ENCODE measurements at regions not wholly inside any gene's neighbourhood (a gene's known extent, or its start where the extent isn't known, plus 50 kb on each side); places are given as distances from the start of the nearest gene placed in this dataset.

DNA sequence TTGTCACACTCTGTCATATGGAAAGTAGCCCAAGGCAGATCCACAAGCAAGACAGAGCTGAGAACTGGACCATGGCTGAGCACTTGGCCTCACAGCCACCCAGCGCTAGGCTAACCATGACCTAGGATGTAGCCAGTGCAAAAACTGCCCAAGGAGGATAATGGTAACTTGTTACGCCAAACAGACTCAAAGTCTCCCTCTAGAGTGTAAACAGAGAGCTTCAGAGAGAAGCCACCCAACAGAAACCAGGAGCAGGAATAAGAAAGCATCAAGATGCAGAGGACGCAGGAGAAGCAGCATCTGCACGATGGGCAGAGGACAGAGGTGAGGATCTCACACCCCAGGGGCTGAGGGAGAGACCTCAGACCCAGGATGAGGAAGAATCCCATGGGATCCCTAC, 97.9 kb downstream of the RCN1 start:
- peaks cover 10 to 15% of the 10 kb centered on the region in 2 donors for H3K27me3 Mint-ChIP-seq
- no peaks in the 10 kb centered on the region for H3K36me3 Mint-ChIP-seq
- ChIA-PET CTCF (no interaction called here), POLR2A (no interaction called here)
- Histone ChIP-seq H3K36me3 (ENCODE audit: control insufficient read depth in 2 of 2, extremely low read depth in 1 of 2, insufficient read depth in 1 of 2, low read length in 1 of 2) (no peaks in the 10 kb centered on the region), H3K27ac (ENCODE audit: low read length) (no peak overlapping the region), H3K4me3 (ENCODE audit: control insufficient read depth in 1 of 2, extremely low read depth in 1 of 2, low read length in 1 of 2) (no peak overlapping the region), H3K27me3 (replicated peaks in 1 of 2; ENCODE audit: control insufficient read depth in 2 of 2, extremely low read depth in 1 of 2, insufficient read depth in 2 of 2, low read length in 1 of 2) (peaks cover 0 to 14% of the 10 kb centered on the region in 2 experiments), H3K4me1 (ENCODE audit: control insufficient read depth in 1 of 2, extremely low read depth in 1 of 2, insufficient read depth in 2 of 2, low read length in 2 of 2) (no peaks in the 10 kb centered on the region), H3K9me3 (no peaks in the 10 kb centered on the region)
- H3K4me3 Mint-ChIP-seq: no peak overlapping the region
- H3K9me3 Mint-ChIP-seq: no peaks in the 10 kb centered on the region
- ATAC-seq (replicated peaks in 1 of 4) (no peak), DNase-seq (no peak)
- no peaks in the 10 kb centered on the region for H3K4me1 Mint-ChIP-seq
- WGBS (ENCODE audit: insufficient coverage): 80% methylated on average over 2 of the region's 4 CpGs
- no peak overlapping the region for H3K27ac Mint-ChIP-seq

DNA sequence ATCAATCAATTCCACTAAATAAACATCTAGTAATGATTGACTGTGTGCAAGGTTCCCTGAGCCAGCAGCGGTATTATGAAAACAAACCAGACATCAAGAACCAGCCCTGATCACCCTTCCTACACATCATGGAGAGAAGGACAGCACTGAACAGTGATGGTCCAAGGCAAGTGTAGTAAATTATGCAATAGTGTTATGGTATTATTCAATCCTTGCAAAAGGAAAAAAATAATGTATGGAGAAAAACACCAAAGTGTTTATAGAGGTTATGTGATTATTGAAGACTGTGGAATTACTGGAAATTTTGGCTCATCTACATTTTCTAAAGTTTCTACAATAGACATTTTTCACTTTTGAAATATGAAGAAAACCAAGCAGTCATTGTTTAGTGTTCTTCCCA, 105.3 kb downstream of the RCN1 start:
- no peaks in the 10 kb centered on the region for H3K27me3 ChIP-seq (replicated peaks in 1 of 2; ENCODE audit: control insufficient read depth in 2 of 2, extremely low read depth in 1 of 2, insufficient read depth in 2 of 2, low read length in 1 of 2)
- H3K9me3 ChIP-seq: no peaks in the 10 kb centered on the region

DNA sequence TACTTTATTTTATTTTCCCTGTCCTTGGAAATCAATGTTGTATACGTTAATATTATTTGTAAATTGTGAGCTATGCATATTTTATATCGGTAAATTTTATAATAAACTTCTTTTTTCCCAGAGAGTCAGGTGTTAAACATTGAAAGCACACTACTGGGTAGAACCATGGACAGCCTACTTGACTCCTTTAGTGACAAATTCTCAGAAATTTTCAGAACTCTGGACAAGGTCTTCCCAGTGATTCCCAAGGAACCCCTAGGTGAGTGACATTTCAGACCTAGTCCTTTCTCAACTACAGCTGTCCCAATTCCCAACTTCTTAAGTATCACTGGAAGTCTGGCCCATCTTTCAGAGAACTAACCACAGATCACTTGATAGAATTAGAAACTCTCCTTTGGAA, 107.2 kb downstream of the RCN1 start:
- Histone ChIP-seq H3K27ac (ENCODE audit: low read length) (no peak overlapping the region), H3K27me3 (replicated peaks in 1 of 2; ENCODE audit: control insufficient read depth in 2 of 2, extremely low read depth in 1 of 2, insufficient read depth in 2 of 2, low read length in 1 of 2) (no peaks in the 10 kb centered on the region), H3K36me3 (ENCODE audit: control insufficient read depth in 2 of 2, extremely low read depth in 1 of 2, insufficient read depth in 1 of 2, low read length in 1 of 2) (no peaks in the 10 kb centered on the region), H3K4me3 (ENCODE audit: control insufficient read depth in 1 of 2, extremely low read depth in 1 of 2, low read length in 1 of 2) (no peak overlapping the region), H3K4me1 (ENCODE audit: control insufficient read depth in 1 of 2, extremely low read depth in 1 of 2, insufficient read depth in 2 of 2, low read length in 2 of 2) (no peaks in the 10 kb centered on the region), H3K9me3 (no peaks in the 10 kb centered on the region)
- no CpG with 5 or more reads among the region's 2 CpGs for WGBS (ENCODE audit: insufficient coverage)
- ChIA-PET CTCF (no interaction called here), POLR2A (no interaction called here)
- Mint-ChIP-seq H3K27me3 (peaks cover 11 to 23% of the 10 kb centered on the region in 2 donors), H3K4me3 (no peak overlapping the region), H3K9me3 (no peaks in the 10 kb centered on the region), H3K36me3 (no peaks in the 10 kb centered on the region), H3K27ac (no peak overlapping the region), H3K4me1 (no peaks in the 10 kb centered on the region)
- ATAC-seq (replicated peaks in 1 of 4): no peak
- no peak for DNase-seq

More for the DNA sequence above, 105.3 kb downstream of the RCN1 start:
- Mint-ChIP-seq H3K9me3 (no peaks in the 10 kb centered on the region), H3K27ac (no peak overlapping the region), H3K36me3 (no peaks in the 10 kb centered on the region), H3K4me1 (no peaks in the 10 kb centered on the region), H3K27me3 (peaks cover 11 to 26% of the 10 kb centered on the region in 2 donors), H3K4me3 (no peak overlapping the region)
- no peak overlapping the region for H3K4me3 ChIP-seq (ENCODE audit: control insufficient read depth in 1 of 2, extremely low read depth in 1 of 2, low read length in 1 of 2)
- ATAC-seq (replicated peaks in 1 of 4) (no peak), DNase-seq (no peak)
- no CpG with 5 or more reads among the region's 1 CpG for WGBS (ENCODE audit: insufficient coverage)
- CTCF ChIA-PET: no interaction called here
- H3K36me3 ChIP-seq (ENCODE audit: control insufficient read depth in 2 of 2, extremely low read depth in 1 of 2, insufficient read depth in 1 of 2, low read length in 1 of 2): no peaks in the 10 kb centered on the region
- POLR2A ChIA-PET: no interaction called here
- H3K4me1 ChIP-seq (ENCODE audit: control insufficient read depth in 1 of 2, extremely low read depth in 1 of 2, insufficient read depth in 2 of 2, low read length in 2 of 2): no peaks in the 10 kb centered on the region
- no peak overlapping the region for H3K27ac ChIP-seq (ENCODE audit: low read length)

DNA sequence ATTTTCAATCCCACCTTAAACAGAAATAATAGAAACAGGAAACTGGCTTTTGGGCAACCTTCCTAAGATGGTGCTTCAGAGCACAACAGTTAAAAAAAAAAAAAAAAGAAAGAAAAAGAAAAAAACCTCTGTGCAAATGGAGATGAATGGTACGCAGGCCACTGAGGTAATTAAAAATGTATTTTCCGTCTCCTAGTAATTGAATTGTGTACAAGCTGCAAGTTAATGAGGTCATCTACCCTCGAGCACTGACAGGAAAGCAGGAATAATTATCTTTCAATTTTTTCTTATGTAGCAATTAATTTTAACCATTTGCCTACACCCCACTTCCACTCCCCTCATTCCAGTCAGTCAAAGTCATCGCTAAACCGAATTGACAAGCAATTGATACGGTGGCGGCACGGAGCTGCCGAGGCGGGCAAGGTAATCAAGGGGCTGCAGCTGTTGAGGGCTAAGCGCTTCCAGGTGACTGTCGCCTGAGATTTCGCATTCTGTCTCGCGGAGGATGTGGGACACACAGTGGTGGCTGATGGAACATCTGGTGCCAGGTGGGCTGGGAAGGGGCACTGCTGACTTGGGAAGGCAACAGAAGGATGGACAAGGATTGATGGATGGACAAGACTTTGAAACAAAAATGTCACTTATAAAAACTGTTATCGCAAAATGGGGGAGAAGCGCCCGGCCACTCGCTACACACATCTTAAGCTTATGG, 109.4 kb downstream of the RCN1 start:
- Histone ChIP-seq H3K27me3 (replicated peaks in 1 of 2; ENCODE audit: control insufficient read depth in 2 of 2, extremely low read depth in 1 of 2, insufficient read depth in 2 of 2, low read length in 1 of 2) (no peaks in the 10 kb centered on the region), H3K36me3 (ENCODE audit: control insufficient read depth in 2 of 2, extremely low read depth in 1 of 2, insufficient read depth in 1 of 2, low read length in 1 of 2) (no peaks in the 10 kb centered on the region), H3K4me3 (ENCODE audit: control insufficient read depth in 1 of 2, extremely low read depth in 1 of 2, low read length in 1 of 2) (no peak overlapping the region), H3K4me1 (ENCODE audit: control insufficient read depth in 1 of 2, extremely low read depth in 1 of 2, insufficient read depth in 2 of 2, low read length in 2 of 2) (no peaks in the 10 kb centered on the region), H3K9me3 (no peaks in the 10 kb centered on the region), H3K27ac (ENCODE audit: low read length) (no peak overlapping the region)
- 82% methylated on average over 10 of the region's 19 CpGs for WGBS (ENCODE audit: insufficient coverage)
- H3K36me3 Mint-ChIP-seq: no peaks in the 10 kb centered on the region
- H3K9me3 Mint-ChIP-seq: no peaks in the 10 kb centered on the region
- no peaks in the 10 kb centered on the region for H3K4me1 Mint-ChIP-seq
- DNase-seq (no peak), ATAC-seq (replicated peaks in 1 of 4) (no peak)
- H3K4me3 Mint-ChIP-seq: no peak overlapping the region
- peaks cover 4 to 21% of the 10 kb centered on the region in 2 donors for H3K27me3 Mint-ChIP-seq
- ChIA-PET CTCF (no interaction called here), POLR2A (no interaction called here)
- H3K27ac Mint-ChIP-seq: no peak overlapping the region

DNA sequence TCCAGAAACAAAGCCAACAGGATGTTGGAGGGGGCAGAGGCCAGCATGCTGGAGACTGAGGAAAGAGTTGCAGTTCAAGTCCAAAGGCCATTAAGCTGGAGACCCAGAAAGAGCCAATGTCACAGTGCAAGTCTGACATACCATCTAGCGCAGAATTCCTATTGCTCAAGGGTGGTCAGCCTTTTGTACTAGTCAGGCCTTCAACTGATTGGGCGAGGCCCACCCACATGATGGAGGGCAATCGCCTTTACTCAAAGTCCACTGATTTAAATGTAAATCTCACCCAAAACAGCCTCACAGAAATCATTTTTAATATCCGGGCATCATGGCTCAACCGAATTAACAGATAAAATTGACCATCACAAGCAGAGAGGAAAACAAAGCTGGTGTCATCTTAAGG, 113.9 kb downstream of the RCN1 start:
- POLR2A ChIA-PET: no interaction called here
- no peak overlapping the region for H3K4me3 ChIP-seq (ENCODE audit: control insufficient read depth in 1 of 2, extremely low read depth in 1 of 2, low read length in 1 of 2)
- no peaks in the 10 kb centered on the region for H3K4me1 ChIP-seq (ENCODE audit: control insufficient read depth in 1 of 2, extremely low read depth in 1 of 2, insufficient read depth in 2 of 2, low read length in 2 of 2)
- Mint-ChIP-seq H3K27ac (no peak overlapping the region), H3K9me3 (peaks cover 0 to 4% (median 0%) of the 10 kb centered on the region in 3 donors), H3K4me1 (no peaks in the 10 kb centered on the region), H3K4me3 (no peak overlapping the region), H3K36me3 (no peaks in the 10 kb centered on the region), H3K27me3 (peaks cover 14 to 25% of the 10 kb centered on the region in 2 donors)
- H3K9me3 ChIP-seq: no peaks in the 10 kb centered on the region
- no peak for ATAC-seq (replicated peaks in 1 of 4)
- CTCF ChIA-PET: no interaction called here
- DNase-seq: no peak
- WGBS (ENCODE audit: insufficient coverage): 58% methylated on average over 3 of the region's 5 CpGs
- no peak overlapping the region for H3K27ac ChIP-seq (ENCODE audit: low read length)
- H3K36me3 ChIP-seq (ENCODE audit: control insufficient read depth in 2 of 2, extremely low read depth in 1 of 2, insufficient read depth in 1 of 2, low read length in 1 of 2): no peaks in the 10 kb centered on the region
- H3K27me3 ChIP-seq (replicated peaks in 1 of 2; ENCODE audit: control insufficient read depth in 2 of 2, extremely low read depth in 1 of 2, insufficient read depth in 2 of 2, low read length in 1 of 2): peaks cover 0 to 7% of the 10 kb centered on the region in 2 experiments

DNA sequence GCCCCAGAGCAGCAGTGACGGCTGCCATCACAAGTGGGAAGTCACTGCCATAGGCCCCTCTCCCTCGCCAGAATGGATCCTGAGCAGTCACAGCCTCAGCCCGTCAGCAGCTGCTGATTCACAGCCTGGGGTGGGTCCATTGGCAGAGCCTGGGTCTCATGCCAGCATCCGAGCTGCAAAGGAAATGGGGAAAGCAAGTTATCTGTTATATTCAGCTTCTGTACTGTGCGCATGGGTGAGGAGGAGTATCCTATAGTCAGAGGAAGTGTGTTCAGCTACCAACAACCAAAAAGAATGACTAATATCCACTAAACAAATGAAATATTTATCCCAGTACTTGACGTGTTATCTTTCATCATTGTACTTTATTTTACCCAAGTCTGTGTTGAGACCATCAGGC, 119.7 kb downstream of the RCN1 start:
- no peak for DNase-seq
- Histone ChIP-seq H3K4me3 (ENCODE audit: control insufficient read depth in 1 of 2, extremely low read depth in 1 of 2, low read length in 1 of 2) (no peak overlapping the region), H3K36me3 (ENCODE audit: control insufficient read depth in 2 of 2, extremely low read depth in 1 of 2, insufficient read depth in 1 of 2, low read length in 1 of 2) (no peaks in the 10 kb centered on the region), H3K27ac (ENCODE audit: low read length) (no peak overlapping the region), H3K27me3 (replicated peaks in 1 of 2; ENCODE audit: control insufficient read depth in 2 of 2, extremely low read depth in 1 of 2, insufficient read depth in 2 of 2, low read length in 1 of 2) (peaks cover 0 to 9% of the 10 kb centered on the region in 2 experiments), H3K9me3 (no peaks in the 10 kb centered on the region), H3K4me1 (ENCODE audit: control insufficient read depth in 1 of 2, extremely low read depth in 1 of 2, insufficient read depth in 2 of 2, low read length in 2 of 2) (no peaks in the 10 kb centered on the region)
- no peak for ATAC-seq (replicated peaks in 1 of 4)
- ChIA-PET POLR2A (no interaction called here), CTCF (no interaction called here)
- H3K9me3 Mint-ChIP-seq: peaks cover 0 to 4% (median 0%) of the 10 kb centered on the region in 3 donors
- H3K27ac Mint-ChIP-seq: no peak overlapping the region
- no peak overlapping the region for H3K4me3 Mint-ChIP-seq
- H3K27me3 Mint-ChIP-seq: peaks cover 25% of the 10 kb centered on the region in 2 donors
- WGBS (ENCODE audit: insufficient coverage): 59% methylated on average over 3 of the region's 6 CpGs
- H3K4me1 Mint-ChIP-seq: no peaks in the 10 kb centered on the region
- H3K36me3 Mint-ChIP-seq: no peaks in the 10 kb centered on the region

DNA sequence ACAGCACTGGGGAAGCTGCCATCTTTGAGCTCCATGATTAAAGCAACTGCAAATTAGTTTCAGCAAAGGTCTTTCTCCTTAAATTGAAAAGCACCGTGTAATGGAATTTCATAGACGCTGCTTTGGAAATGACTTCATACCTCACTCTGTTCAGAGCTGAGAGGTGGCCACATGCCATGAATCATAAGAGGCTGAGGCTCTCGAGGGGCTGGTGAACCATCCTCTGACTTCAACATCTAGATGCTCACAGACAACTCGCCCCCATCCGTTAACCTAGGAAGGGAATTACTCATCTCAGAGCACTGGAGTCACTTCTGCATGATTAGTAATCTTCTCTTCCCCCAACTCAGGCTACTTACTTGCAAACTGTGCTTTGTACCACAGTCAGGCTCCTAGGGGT, 122.3 kb downstream of the RCN1 start:
- 58% methylated on average over 5 of the region's 5 CpGs for WGBS (ENCODE audit: insufficient coverage)

More for the DNA sequence above, 122.3 kb downstream of the RCN1 start:
- DNase-seq: no peak
- Mint-ChIP-seq H3K27ac (no peak overlapping the region), H3K4me3 (no peak overlapping the region), H3K4me1 (no peaks in the 10 kb centered on the region), H3K9me3 (peaks cover 0 to 4% (median 0%) of the 10 kb centered on the region in 3 donors), H3K27me3 (peaks cover 18 to 20% of the 10 kb centered on the region in 2 donors), H3K36me3 (no peaks in the 10 kb centered on the region)
- H3K27ac ChIP-seq (ENCODE audit: low read length): no peak overlapping the region
- H3K36me3 ChIP-seq (ENCODE audit: control insufficient read depth in 2 of 2, extremely low read depth in 1 of 2, insufficient read depth in 1 of 2, low read length in 1 of 2): no peaks in the 10 kb centered on the region
- no peak for ATAC-seq (replicated peaks in 1 of 4)
- no peak overlapping the region for H3K4me3 ChIP-seq (ENCODE audit: control insufficient read depth in 1 of 2, extremely low read depth in 1 of 2, low read length in 1 of 2)
- no peaks in the 10 kb centered on the region for H3K9me3 ChIP-seq
- CTCF ChIA-PET: interaction anchor here in 1 of 2 donors (0.9 kb wide), 1 partner anchor 37 kb away, joined by 5 read pairs; no protein-coding TSS in a partner anchor
- POLR2A ChIA-PET: no interaction called here
- peaks cover 0 to 7% of the 10 kb centered on the region in 2 experiments for H3K27me3 ChIP-seq (replicated peaks in 1 of 2; ENCODE audit: control insufficient read depth in 2 of 2, extremely low read depth in 1 of 2, insufficient read depth in 2 of 2, low read length in 1 of 2)
- H3K4me1 ChIP-seq (ENCODE audit: control insufficient read depth in 1 of 2, extremely low read depth in 1 of 2, insufficient read depth in 2 of 2, low read length in 2 of 2): no peaks in the 10 kb centered on the region

All from T-cell (primary cell).